ENCODE measurements at regions not wholly inside any gene's neighbourhood (a gene's known extent, or its start where the extent isn't known, plus 50 kb on each side); places are given as distances from the start of the nearest gene placed in this dataset.

GRCh38 chr6:119483908-119484307 is 134.3 kb upstream of the MAN1A1 start:
- Histone ChIP-seq H3K4me3 (no peak overlapping the region), H3K4me1 (no peaks in the 10 kb centered on the region), H3K9me3 (peaks cover 0 to 8% (median 0%) of the 10 kb centered on the region in 4 donors), H3K27ac (no peak overlapping the region), H3K36me3 (no peaks in the 10 kb centered on the region), H3K27me3 (no peaks in the 10 kb centered on the region)
- TF ChIP-seq, protein P1, sequence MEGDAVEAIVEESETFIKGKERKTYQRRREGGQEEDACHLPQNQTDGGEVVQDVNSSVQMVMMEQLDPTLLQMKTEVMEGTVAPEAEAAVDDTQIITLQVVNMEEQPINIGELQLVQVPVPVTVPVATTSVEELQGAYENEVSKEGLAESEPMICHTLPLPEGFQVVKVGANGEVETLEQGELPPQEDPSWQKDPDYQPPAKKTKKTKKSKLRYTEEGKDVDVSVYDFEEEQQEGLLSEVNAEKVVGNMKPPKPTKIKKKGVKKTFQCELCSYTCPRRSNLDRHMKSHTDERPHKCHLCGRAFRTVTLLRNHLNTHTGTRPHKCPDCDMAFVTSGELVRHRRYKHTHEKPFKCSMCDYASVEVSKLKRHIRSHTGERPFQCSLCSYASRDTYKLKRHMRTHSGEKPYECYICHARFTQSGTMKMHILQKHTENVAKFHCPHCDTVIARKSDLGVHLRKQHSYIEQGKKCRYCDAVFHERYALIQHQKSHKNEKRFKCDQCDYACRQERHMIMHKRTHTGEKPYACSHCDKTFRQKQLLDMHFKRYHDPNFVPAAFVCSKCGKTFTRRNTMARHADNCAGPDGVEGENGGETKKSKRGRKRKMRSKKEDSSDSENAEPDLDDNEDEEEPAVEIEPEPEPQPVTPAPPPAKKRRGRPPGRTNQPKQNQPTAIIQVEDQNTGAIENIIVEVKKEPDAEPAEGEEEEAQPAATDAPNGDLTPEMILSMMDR (IDR thresholded peaks at IDR 0.05) = no peak
- TF ChIP-seq POLR2A (IDR thresholded peaks at IDR 0.05) (no peak), EP300 (IDR thresholded peaks at IDR 0.05) (no peak)
- DNase-seq (ENCODE audit: low spot score in 2 of 2) = no peak

DNA sequence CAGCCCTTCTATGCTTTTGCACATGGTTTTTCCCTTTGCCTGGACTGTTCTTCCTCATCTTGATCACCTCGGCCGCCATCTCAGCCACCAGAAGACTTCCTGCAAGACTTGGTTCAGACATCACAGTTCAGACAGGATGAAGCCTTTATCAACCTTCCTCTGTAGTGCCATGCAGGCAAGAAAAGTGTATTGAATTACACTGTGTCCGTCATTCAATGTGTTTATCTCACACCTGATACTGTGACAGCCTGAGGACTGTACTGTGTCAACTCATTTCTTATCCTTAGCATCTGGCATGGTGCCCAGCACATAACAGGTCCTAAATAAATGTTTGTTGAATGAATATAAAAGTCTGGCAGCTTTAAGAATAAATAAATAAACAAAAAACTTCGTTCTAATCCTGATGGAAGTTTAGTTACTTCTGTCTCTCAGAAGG is 133.3 kb upstream of the MAN1A1 start:
- Histone ChIP-seq H3K9me3 (peaks cover 0 to 2% (median 0%) of the 10 kb centered on the region in 4 donors), H3K36me3 (no peaks in the 10 kb centered on the region), H3K4me1 (no peaks in the 10 kb centered on the region), H3K4me3 (no peak overlapping the region), H3K27me3 (no peaks in the 10 kb centered on the region), H3K27ac (no peak overlapping the region)
- WGBS, 2 donors = 88 to 91% methylated on average over 4 of the region's 4 CpGs
- TF ChIP-seq, protein P1 (IDR thresholded peaks at IDR 0.05) = no peak
- no peak for TF ChIP-seq POLR2A (IDR thresholded peaks at IDR 0.05)
- no peak for TF ChIP-seq EP300 (IDR thresholded peaks at IDR 0.05)
- no peak for DNase-seq (ENCODE audit: low spot score in 2 of 2)

DNA sequence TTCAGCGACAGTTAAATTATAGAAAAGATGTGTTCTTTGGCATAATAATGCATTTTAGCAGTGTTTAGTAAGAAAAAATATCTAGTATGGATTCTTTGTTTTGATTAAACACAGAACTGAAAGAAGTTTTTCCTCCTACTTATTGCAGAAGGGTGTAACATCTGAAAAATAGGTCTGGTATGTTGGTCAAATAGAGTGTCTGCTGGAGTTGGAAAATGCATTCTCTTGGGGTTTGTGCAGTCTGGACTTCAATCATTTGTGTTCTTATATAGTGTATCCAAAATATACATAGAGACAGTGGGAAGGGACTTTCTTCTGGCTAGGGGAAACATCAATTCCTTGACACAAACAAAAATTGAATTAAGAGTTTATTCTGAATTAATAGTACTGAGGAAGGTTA is 132.4 kb upstream of the MAN1A1 start:
- Histone ChIP-seq H3K9me3 (no peaks in the 10 kb centered on the region), H3K27me3 (no peaks in the 10 kb centered on the region), H3K36me3 (no peaks in the 10 kb centered on the region), H3K4me1 (no peaks in the 10 kb centered on the region), H3K4me3 (no peak overlapping the region), H3K27ac (no peak overlapping the region)
- DNase-seq (ENCODE audit: low spot score in 2 of 2) = no peak
- TF ChIP-seq, protein P1 (IDR thresholded peaks at IDR 0.05) = no peak
- no peak for TF ChIP-seq EP300 (IDR thresholded peaks at IDR 0.05)
- TF ChIP-seq POLR2A (IDR thresholded peaks at IDR 0.05) = no peak
- 68 to 81% methylated on average over 1 of the region's 1 CpG for WGBS, 2 donors

GRCh38 chr6:119480961-119481497 is 131.5 kb upstream of the MAN1A1 start:
- TF ChIP-seq POLR2A (IDR thresholded peaks at IDR 0.05) (no peak), EP300 (IDR thresholded peaks at IDR 0.05) (no peak)
- TF ChIP-seq, protein P1 (IDR thresholded peaks at IDR 0.05) = no peak
- no peaks in the 10 kb centered on the region for H3K36me3 ChIP-seq
- no peak overlapping the region for H3K27ac ChIP-seq
- H3K9me3 ChIP-seq = no peaks in the 10 kb centered on the region
- 83 to 97% methylated on average over 1 of the region's 1 CpG for WGBS, 2 donors
- H3K4me1 ChIP-seq = no peaks in the 10 kb centered on the region
- DNase-seq (ENCODE audit: low spot score in 2 of 2) = no peak
- no peaks in the 10 kb centered on the region for H3K27me3 ChIP-seq
- H3K4me3 ChIP-seq = no peak overlapping the region

GRCh38 chr6:119479860-119480655 is 130.5 kb upstream of the MAN1A1 start:
- Histone ChIP-seq H3K4me3 (no peak overlapping the region), H3K27me3 (no peaks in the 10 kb centered on the region), H3K4me1 (no peaks in the 10 kb centered on the region), H3K36me3 (no peaks in the 10 kb centered on the region), H3K27ac (no peak overlapping the region), H3K9me3 (no peaks in the 10 kb centered on the region)
- no peak for DNase-seq (ENCODE audit: low spot score in 2 of 2)
- TF ChIP-seq, protein P1 (IDR thresholded peaks at IDR 0.05) = no peak
- TF ChIP-seq EP300 (IDR thresholded peaks at IDR 0.05) (no peak), POLR2A (IDR thresholded peaks at IDR 0.05) (no peak)
- WGBS, 2 donors = 93% methylated on average over 2 of the region's 2 CpGs

Measured in tibial nerve (tissue), 4 donors.